Activated T-cell treated with anti-CD3 and anti-CD28 coated beads, Interleukin-2, amount 50 U/mL, for 72 hours (primary cell): ENCODE measurements at regions not wholly inside any gene's neighbourhood (a gene's known extent, or its start where the extent isn't known, plus 50 kb on each side); places are given as distances from the start of the nearest gene placed in this dataset.
"Not testable (repeated sequence)": the region's sequence is repeated elsewhere in the genome, so short reads cannot be mapped to it uniquely, and the experiment has no call there.

Experiments
- ATAC-seq, 2 donors: fragments of 150-1000 bp; cut with Tn5 transposase; replicated peaks in 1 of 2; 2 replicates each; pipeline ENCODE4 v1.10.0; 2021; ENCODE audit warnings: moderate library complexity in 2 of 2, mild to moderate bottlenecking in 1 of 2
- DNase-seq, 2 donors: peaks; one replicate each; pipeline ENCODE4 v3.0.0; 2021 to 2022; ENCODE audit warnings: mixed read lengths in 1 of 2
- H3K27ac Mint-ChIP-seq: one replicate; pipeline ENCODE4 v1.8.0; 2022; ENCODE audit warnings: mild to moderate bottlenecking, moderate library complexity, mixed read lengths
- H3K27me3 Mint-ChIP-seq: one replicate; pipeline ENCODE4 v1.8.0; 2022; ENCODE audit warnings: low read depth, mixed read lengths
- H3K36me3 Mint-ChIP-seq, 2 donors: one replicate each; pipeline ENCODE4 v1.8.0; 2022; ENCODE audit warnings: mixed read lengths in 2 of 2, mild to moderate bottlenecking in 1 of 2; ENCODE audit not compliant: insufficient read depth in 2 of 2
- H3K4me1 Mint-ChIP-seq: one replicate; pipeline ENCODE4 v1.8.0; 2022; ENCODE audit warnings: low read depth, mixed read lengths
- H3K4me3 Mint-ChIP-seq, 2 donors: one replicate each; pipeline ENCODE4 v1.8.0; 2022; ENCODE audit warnings: mild to moderate bottlenecking in 2 of 2, mixed read lengths in 2 of 2, moderate library complexity in 2 of 2
- H3K9me3 Mint-ChIP-seq, 2 donors: one replicate each; pipeline ENCODE4 v1.8.0; 2022; ENCODE audit warnings: mixed read lengths in 2 of 2

DNA sequence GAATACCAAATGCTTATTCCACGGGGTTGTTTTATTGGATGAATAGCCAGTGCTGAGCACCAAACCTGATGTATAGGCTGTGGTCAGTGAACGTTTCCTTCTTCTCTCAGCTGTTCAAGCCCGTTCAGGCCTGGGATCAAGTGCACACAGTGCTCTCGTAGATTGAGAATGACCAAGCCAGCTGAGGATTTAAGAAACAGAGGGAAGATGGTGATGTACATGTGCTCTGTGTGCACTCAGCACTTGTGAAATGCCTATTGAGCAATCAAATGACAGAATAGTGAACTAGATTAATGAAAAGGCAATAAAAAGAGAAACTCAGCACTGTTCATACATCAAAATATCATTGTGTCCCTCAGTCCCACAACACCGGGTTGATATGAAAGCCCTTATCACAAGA is 302.5 kb downstream of the BMPER start:
- no peak for DNase-seq
- no peak for ATAC-seq
- Mint-ChIP-seq H3K9me3 (peaks cover 0 to 2% of the 10 kb centered on the region in 2 donors), H3K4me1 (no peaks in the 10 kb centered on the region), H3K27ac (no peak overlapping the region), H3K36me3 (no peaks in the 10 kb centered on the region), H3K4me3 (no peak overlapping the region), H3K27me3 (no peaks in the 10 kb centered on the region)

- Mint-ChIP-seq H3K4me1 (no peaks in the 10 kb centered on the region), H3K9me3 (peaks cover 0 to 3% of the 10 kb centered on the region in 2 donors), H3K36me3 (no peaks in the 10 kb centered on the region), H3K4me3 (no peak overlapping the region), H3K27ac (no peak overlapping the region), H3K27me3 (no peaks in the 10 kb centered on the region)
- ATAC-seq, result no peak
- DNase-seq, result no peak
Observed at GRCh38 chr7:34208878-34209621, 303.7 kb downstream of the BMPER start.

- DNase-seq, result no peak
Observed at GRCh38 chr7:34211018-34211417, 305.7 kb downstream of the BMPER start.

DNA sequence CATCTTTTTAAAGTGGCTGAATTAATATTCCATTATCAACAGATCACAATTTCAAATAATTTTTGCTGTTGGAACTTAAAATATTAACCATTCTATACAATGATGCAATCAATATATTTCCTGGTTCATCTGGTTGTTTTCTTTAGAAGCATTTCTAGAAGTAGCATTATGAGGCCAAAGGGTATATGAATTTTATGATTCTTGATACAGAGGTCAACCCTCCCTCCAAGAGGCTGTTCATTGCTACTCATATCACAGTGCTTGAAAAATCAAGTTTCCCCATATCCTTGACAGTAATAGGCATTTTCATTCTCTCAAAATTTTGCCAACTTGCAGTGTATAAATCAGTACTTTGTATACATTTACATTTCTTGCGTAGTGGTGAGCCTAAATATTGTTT is 312.6 kb downstream of the BMPER start:
- Mint-ChIP-seq H3K27me3 (no peaks in the 10 kb centered on the region), H3K4me1 (no peaks in the 10 kb centered on the region), H3K4me3 (no peak overlapping the region), H3K9me3 (peaks cover 0 to 7% of the 10 kb centered on the region in 2 donors), H3K36me3 (no peaks in the 10 kb centered on the region), H3K27ac (no peak overlapping the region)
- DNase-seq (no peak), ATAC-seq (no peak)

More at GRCh38 chr7:34211018-34211417, 305.7 kb downstream of the BMPER start:
- no peaks in the 10 kb centered on the region for H3K27me3 Mint-ChIP-seq
- ATAC-seq, result no peak
- H3K4me3 Mint-ChIP-seq, result no peak overlapping the region
- H3K4me1 Mint-ChIP-seq, result no peaks in the 10 kb centered on the region
- H3K27ac Mint-ChIP-seq, result no peak overlapping the region
- H3K36me3 Mint-ChIP-seq, result no peaks in the 10 kb centered on the region
- H3K9me3 Mint-ChIP-seq, result peaks cover 0 to 4% of the 10 kb centered on the region in 2 donors

- Mint-ChIP-seq H3K27me3 (no peaks in the 10 kb centered on the region), H3K4me1 (no peaks in the 10 kb centered on the region), H3K9me3 (peaks cover 0 to 7% of the 10 kb centered on the region in 2 donors), H3K4me3 (no peak overlapping the region), H3K27ac (no peak overlapping the region), H3K36me3 (no peaks in the 10 kb centered on the region)
- DNase-seq (no peak), ATAC-seq (no peak)
Observed at GRCh38 chr7:34219153-34219718, 313.9 kb downstream of the BMPER start.

DNA sequence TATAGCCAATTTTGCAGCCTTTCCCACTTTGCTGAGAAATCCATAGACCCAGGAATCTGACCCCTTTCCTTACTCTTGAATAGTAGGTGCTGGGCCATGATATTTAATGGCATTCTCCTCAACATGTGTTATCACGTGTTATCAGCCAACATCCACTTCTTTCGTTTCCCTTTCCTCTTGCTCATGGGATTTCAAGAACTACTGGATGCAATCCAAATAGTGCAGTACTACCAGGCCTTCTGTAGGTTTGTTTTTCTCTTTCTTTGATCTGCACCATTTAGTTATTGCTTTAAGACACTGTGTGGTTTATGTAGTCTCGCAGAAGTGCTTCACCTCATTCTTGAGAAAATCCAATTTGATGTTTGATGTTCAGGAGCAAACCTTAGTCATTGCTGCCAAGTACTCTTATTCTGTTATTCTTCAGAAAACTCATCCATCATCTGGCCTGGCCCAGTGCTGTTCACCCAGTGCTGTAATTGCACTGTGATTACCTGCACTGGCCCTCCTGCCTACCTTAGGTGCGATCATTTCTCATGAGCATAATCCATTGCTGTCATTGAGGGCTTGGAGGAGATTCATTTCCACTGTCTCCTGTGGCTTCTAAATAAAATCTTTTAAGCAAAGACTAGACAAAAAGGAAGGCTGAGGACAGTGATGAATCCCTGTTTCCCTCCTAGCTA is 315.3 kb downstream of the BMPER start:
- H3K36me3 Mint-ChIP-seq, result no peaks in the 10 kb centered on the region
- peaks cover 0 to 6% of the 10 kb centered on the region in 2 donors for H3K9me3 Mint-ChIP-seq
- no peaks in the 10 kb centered on the region for H3K27me3 Mint-ChIP-seq
- DNase-seq (no peak), ATAC-seq (no peak)
- no peak overlapping the region for H3K27ac Mint-ChIP-seq
- H3K4me3 Mint-ChIP-seq, result no peak overlapping the region
- no peaks in the 10 kb centered on the region for H3K4me1 Mint-ChIP-seq

GRCh38 chr7:34222316-34222715 is 317.0 kb downstream of the BMPER start:
- H3K4me3 Mint-ChIP-seq, result no peak overlapping the region
- no peak for DNase-seq
- no peaks in the 10 kb centered on the region for H3K27me3 Mint-ChIP-seq
- ATAC-seq, result no peak
- H3K4me1 Mint-ChIP-seq, result no peaks in the 10 kb centered on the region
- H3K27ac Mint-ChIP-seq, result no peak overlapping the region
- no peaks in the 10 kb centered on the region for H3K36me3 Mint-ChIP-seq
- peaks cover 0 to 4% of the 10 kb centered on the region in 2 donors for H3K9me3 Mint-ChIP-seq

DNA sequence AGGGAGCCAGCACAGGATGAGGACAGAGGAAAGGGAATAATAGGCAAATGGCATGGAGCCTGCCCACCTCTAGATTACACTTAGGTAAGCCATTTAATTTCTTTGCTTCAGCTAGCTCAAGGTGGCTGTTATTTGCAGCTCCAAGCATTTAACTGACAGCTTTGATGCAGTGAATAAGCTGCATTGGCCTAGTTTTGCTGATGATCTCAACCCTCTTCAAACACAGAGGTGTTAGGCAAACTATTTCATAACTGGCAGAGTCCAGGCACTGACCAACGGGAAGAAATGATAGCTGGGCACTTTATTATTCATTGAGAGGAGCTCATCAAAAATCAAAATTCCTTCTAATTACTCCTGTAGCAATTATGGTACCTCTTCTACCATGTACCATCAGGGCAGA is 317.4 kb downstream of the BMPER start:
- no peak overlapping the region for H3K27ac Mint-ChIP-seq
- DNase-seq (no peak), ATAC-seq (no peak)
- no peak overlapping the region for H3K4me3 Mint-ChIP-seq
- no peaks in the 10 kb centered on the region for H3K27me3 Mint-ChIP-seq
- H3K9me3 Mint-ChIP-seq, result peaks cover 0 to 4% of the 10 kb centered on the region in 2 donors
- no peaks in the 10 kb centered on the region for H3K36me3 Mint-ChIP-seq
- no peaks in the 10 kb centered on the region for H3K4me1 Mint-ChIP-seq

DNA sequence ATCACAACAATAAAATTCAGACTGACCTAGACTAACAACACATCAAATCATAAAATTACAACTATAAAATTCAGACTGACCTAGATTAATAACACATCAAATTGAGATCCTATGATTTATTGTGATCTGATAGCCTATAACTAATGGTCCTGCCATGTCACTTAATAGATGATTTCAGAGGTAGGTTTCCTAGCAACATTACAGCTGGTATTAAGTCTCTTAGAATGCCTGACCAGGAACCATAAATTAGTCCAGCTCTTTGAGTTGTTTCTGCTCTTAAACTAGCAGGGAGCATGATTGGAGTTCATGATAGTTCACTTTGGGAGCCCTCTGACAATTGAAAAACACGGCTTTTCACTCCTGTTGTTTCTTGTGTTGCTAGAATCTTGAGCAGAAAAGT is 318.9 kb downstream of the BMPER start:
- H3K9me3 Mint-ChIP-seq, result peaks cover 0 to 4% of the 10 kb centered on the region in 2 donors
- no peak overlapping the region for H3K4me3 Mint-ChIP-seq
- no peaks in the 10 kb centered on the region for H3K27me3 Mint-ChIP-seq
- no peak for DNase-seq
- H3K4me1 Mint-ChIP-seq, result no peaks in the 10 kb centered on the region
- no peaks in the 10 kb centered on the region for H3K36me3 Mint-ChIP-seq
- no peak for ATAC-seq
- no peak overlapping the region for H3K27ac Mint-ChIP-seq

DNA sequence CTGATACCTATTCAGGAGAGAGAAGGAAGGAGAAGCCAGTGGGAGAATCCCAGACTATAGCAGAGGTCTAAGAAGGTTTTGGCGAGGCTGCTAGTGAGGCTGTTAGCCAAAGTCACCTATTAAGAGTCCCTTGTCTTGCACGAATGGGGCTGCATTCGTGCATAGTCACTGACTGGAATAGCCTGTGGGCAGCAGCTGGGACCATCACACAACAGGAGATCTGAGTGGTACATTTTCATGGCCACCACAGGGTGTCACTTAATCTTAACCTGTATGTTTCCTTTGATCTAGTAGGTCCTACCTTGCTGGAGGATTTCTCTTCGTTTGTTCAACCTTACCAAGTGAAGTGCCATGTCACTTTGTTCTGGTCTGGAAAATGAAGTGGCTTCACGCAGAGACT is 319.9 kb downstream of the BMPER start:
- Mint-ChIP-seq H3K36me3 (no peaks in the 10 kb centered on the region), H3K27me3 (no peaks in the 10 kb centered on the region), H3K27ac (no peak overlapping the region), H3K4me1 (no peaks in the 10 kb centered on the region), H3K4me3 (no peak overlapping the region), H3K9me3 (peaks cover 0 to 4% of the 10 kb centered on the region in 2 donors)
- DNase-seq (no peak), ATAC-seq (no peak)

DNA sequence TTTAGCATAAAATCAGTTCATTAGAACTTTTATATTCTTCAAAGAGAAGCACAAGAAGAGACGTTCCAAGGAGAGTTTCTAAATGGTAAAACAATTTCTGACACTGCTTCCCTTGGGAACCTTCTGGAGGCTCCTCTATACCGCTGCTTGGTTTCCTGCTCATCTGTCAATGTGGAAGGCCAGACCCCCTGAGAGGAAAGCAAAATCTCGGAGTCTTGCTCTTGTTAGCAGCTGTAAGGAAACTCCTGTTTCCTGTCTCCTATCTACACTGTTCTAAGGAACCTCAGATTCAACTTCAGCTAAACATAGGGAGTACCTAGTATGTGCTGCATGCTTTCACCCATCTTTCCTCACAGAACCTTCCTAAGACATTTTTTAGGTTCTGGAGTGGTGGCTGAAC is 322.2 kb downstream of the BMPER start:
- peaks cover 4 to 5% of the 10 kb centered on the region in 2 donors for H3K9me3 Mint-ChIP-seq
- no peak overlapping the region for H3K27ac Mint-ChIP-seq
- no peak for ATAC-seq

DNA sequence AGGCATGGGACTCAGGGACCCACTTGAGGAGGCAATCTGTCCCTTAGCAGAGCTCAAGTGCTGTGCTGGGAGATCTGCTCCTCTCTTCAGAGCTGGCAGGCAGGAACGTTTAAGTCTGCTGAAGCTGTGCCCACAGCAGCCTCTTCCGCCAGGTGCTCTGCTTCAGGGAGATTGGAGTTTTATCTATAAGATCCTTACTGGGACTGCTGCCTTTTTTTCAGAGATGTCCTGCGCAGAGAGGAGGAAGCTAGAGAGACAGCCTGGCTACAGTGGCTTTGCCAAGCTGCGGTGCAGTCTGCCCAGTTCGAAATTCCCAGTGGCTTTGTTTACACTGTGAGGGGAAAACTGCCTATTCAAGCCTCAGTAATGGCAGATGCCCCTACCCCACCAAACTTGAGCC is 329.8 kb downstream of the BMPER start:
- H3K4me3 Mint-ChIP-seq, H3K9me3 Mint-ChIP-seq, H3K27ac Mint-ChIP-seq, H3K36me3 Mint-ChIP-seq, H3K4me1 Mint-ChIP-seq, ATAC-seq, H3K27me3 Mint-ChIP-seq, DNase-seq: not testable (repeated sequence)

More for the DNA sequence above, 322.2 kb downstream of the BMPER start:
- DNase-seq, result no peak
- no peak overlapping the region for H3K4me3 Mint-ChIP-seq
- no peaks in the 10 kb centered on the region for H3K36me3 Mint-ChIP-seq
- no peaks in the 10 kb centered on the region for H3K27me3 Mint-ChIP-seq
- no peaks in the 10 kb centered on the region for H3K4me1 Mint-ChIP-seq

DNA sequence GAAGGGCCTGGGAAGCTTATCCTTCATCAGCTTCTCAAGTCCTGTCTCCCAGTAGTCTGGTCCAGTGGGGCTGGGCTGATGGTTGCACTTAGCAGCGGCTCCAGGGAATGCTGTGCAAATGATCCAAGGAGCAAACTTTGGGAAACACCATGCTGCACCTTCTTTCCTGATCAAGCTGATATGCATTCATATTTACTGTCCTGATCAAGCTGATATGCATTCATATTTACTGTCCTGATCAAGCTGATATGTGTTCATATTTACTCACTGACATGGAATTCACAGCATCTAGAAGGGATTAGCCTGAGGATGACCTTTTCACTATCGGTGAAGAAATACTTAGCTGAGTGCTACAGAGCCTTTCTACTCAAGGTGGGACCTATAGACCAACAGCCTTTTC is 330.7 kb downstream of the BMPER start:
- no peaks in the 10 kb centered on the region for H3K27me3 Mint-ChIP-seq
- no peak overlapping the region for H3K4me3 Mint-ChIP-seq
- H3K9me3 Mint-ChIP-seq, result peaks cover 4 to 5% of the 10 kb centered on the region in 2 donors
- DNase-seq, result no peak
- no peak for ATAC-seq
- no peak overlapping the region for H3K27ac Mint-ChIP-seq
- no peaks in the 10 kb centered on the region for H3K36me3 Mint-ChIP-seq
- no peaks in the 10 kb centered on the region for H3K4me1 Mint-ChIP-seq
